GM12891 (cell line): ENCODE measurements at regions not wholly inside any gene's neighbourhood (a gene's known extent, or its start where the extent isn't known, plus 50 kb on each side); places are given as distances from the start of the nearest gene placed in this dataset.

Experiments used
- DNase-seq: peaks from one replicate; pipeline ENCODE4 v3.0.0; 2011; ENCODE audit warnings: low spot score; ENCODE audit not compliant: insufficient read length
- FAIRE-seq: peaks from 2 replicates; lab custom pipeline; 2011; peaks lifted over from hg19 to GRCh38; lab: Jason Lieb, UNC
- PAX5 ChIP-seq: IDR thresholded peaks from 2 replicates; pipeline ENCODE4 v1.6.1; 2011; ENCODE audit warnings: low read length, moderate library complexity, mild to moderate bottlenecking; ENCODE audit not compliant: insufficient read depth, severe bottlenecking
- POLR2A ChIP-seq: IDR thresholded peaks from 2 replicates; pipeline ENCODE4 v1.6.1; 2011; ENCODE audit warnings: low read depth, low read length, control low read depth
- POLR2AphosphoS5 ChIP-seq: IDR thresholded peaks from 2 replicates; pipeline ENCODE4 v1.6.1; 2011; ENCODE audit warnings: low read depth, low read length, control low read depth
- POU2F2 ChIP-seq: IDR thresholded peaks from 2 replicates; pipeline ENCODE4 v1.6.1; 2011; ENCODE audit warnings: low read depth, mild to moderate bottlenecking, control low read depth, low read length, moderate library complexity
- SPI1 ChIP-seq: IDR thresholded peaks from 2 replicates; pipeline ENCODE4 v1.6.1; 2011; ENCODE audit warnings: low read depth, low read length, control low read depth
- TAF1 ChIP-seq: IDR thresholded peaks from 2 replicates; pipeline ENCODE4 v1.6.1; 2011; ENCODE audit warnings: low read depth, low read length, control low read depth

- FAIRE-seq = no peak
These were observed 391.3 kb upstream of the ERCC4 start for GRCh38 chr16:13528691-13529090.

GRCh38 chr16:13529193-13529982 is 390.6 kb upstream of the ERCC4 start:
- FAIRE-seq = no peak
- no peak for DNase-seq
- TF ChIP-seq PAX5 = no peak
- no peak for TF ChIP-seq TAF1
- TF ChIP-seq POLR2AphosphoS5 = no peak
- no peak for TF ChIP-seq POU2F2
- no peak for TF ChIP-seq SPI1

More at GRCh38 chr16:13528691-13529090, 391.3 kb upstream of the ERCC4 start:
- DNase-seq = no peak
- TF ChIP-seq PAX5 (no peak), POLR2A (no peak), POU2F2 (no peak), TAF1 (no peak), SPI1 (no peak), POLR2AphosphoS5 (no peak)

- FAIRE-seq (no peak), DNase-seq (no peak)
- TF ChIP-seq TAF1 (no peak), SPI1 (no peak), POU2F2 (no peak), POLR2AphosphoS5 (no peak), POLR2A (no peak), PAX5 (no peak)
These were observed 379.2 kb upstream of the ERCC4 start for GRCh38 chr16:13540771-13541170.

GRCh38 chr16:13542284-13542683 is 377.7 kb upstream of the ERCC4 start:
- DNase-seq (no peak), FAIRE-seq (no peak)
- TF ChIP-seq TAF1 = no peak
- no peak for TF ChIP-seq PAX5
- no peak for TF ChIP-seq POLR2A
- no peak for TF ChIP-seq POU2F2
- TF ChIP-seq POLR2AphosphoS5 = no peak
- no peak for TF ChIP-seq SPI1

DNA sequence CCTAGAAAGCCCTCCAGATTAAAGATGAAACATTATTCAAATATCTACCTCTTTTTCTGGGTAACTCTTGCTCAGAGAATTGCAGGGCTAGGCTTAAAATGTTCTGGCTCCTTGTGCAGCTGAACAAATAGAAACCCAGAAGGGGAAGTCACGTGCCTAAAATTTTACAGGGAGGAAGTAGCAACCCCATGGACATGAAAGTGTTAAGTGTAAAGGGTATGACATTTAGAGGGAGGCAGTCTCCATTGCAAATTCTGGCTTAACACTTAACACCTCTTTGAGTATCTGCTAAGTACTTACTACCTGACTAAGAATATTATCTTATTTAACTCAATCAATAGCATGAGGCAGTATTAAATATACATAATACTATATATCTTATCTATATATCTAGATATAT is 376.1 kb upstream of the ERCC4 start:
- TF ChIP-seq TAF1 (no peak), POU2F2 (no peak)
- no peak for DNase-seq
- no peak for FAIRE-seq

- no peak for TF ChIP-seq POLR2AphosphoS5
- DNase-seq (no peak), FAIRE-seq (no peak)
These were observed 374.7 kb upstream of the ERCC4 start for GRCh38 chr16:13545271-13545670.

GRCh38 chr16:13550254-13550653 is 369.7 kb upstream of the ERCC4 start:
- FAIRE-seq (no peak), DNase-seq (no peak)
- TF ChIP-seq POLR2AphosphoS5 = no peak
- TF ChIP-seq POU2F2 = no peak
- no peak for TF ChIP-seq PAX5
- TF ChIP-seq TAF1 = no peak
- no peak for TF ChIP-seq SPI1
- no peak for TF ChIP-seq POLR2A

DNA sequence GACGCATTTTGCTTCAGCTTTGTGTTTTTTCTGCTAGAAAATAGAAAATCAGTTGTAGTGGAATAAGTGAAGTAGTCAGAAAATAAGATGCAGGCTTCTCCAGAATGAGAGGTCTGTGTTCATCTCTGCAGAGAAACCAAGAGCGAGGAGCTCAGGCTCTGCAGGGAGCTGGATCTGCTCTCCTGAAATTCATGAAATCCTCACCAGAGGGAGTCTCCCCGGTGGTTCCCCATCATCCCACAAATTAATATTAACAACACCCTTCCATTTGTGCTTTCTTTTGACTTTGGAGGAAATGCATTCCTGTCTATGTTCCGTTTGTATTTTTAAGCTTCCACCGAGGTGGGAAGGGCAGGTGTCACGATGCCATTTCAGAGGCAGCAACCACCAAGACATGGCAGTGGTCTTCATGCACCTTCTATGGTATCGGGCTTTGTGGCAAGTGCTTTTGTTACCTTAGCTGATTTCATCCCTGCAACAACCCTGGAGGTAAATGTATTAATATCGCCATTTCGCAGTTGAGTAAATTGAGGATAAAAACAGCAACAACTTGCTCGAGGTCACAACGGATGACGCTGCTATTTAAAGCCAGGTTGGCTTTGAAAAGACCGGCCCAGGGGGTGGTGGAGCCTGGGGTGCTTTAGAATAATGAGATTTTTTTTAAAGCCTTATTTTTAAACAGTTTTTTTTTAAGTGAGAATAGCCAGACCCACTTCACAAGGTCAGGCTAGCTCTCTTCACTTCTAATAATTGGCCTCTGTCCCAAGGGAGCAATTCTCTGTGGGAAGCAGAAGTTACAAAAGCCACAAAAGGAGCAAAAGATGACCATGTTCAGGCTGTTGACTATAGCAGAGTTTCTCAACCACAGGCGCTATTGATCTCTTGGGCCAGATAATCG is 367.6 kb upstream of the ERCC4 start:
- FAIRE-seq (no peak), DNase-seq (no peak)
- TF ChIP-seq POLR2A (no peak), PAX5 (no peak), POU2F2 (no peak), POLR2AphosphoS5 (no peak), SPI1 (no peak), TAF1 (no peak)

GRCh38 chr16:13552960-13553257 is 367.0 kb upstream of the ERCC4 start:
- no peak for FAIRE-seq
- DNase-seq = no peak
- TF ChIP-seq PAX5 = no peak
- no peak for TF ChIP-seq POLR2A
- no peak for TF ChIP-seq POU2F2
- TF ChIP-seq POLR2AphosphoS5 = no peak
- TF ChIP-seq TAF1 = no peak
- TF ChIP-seq SPI1 = no peak

GRCh38 chr16:13553453-13553985 is 366.4 kb upstream of the ERCC4 start:
- DNase-seq = no peak
- no peak for FAIRE-seq
- no peak for TF ChIP-seq SPI1
- no peak for TF ChIP-seq POLR2AphosphoS5
- no peak for TF ChIP-seq PAX5
- no peak for TF ChIP-seq POU2F2
